ENCODE measurements at regions not wholly inside any gene's neighbourhood (a gene's known extent, or its start where the extent isn't known, plus 50 kb on each side); places are given as distances from the start of the nearest gene placed in this dataset.

DNA sequence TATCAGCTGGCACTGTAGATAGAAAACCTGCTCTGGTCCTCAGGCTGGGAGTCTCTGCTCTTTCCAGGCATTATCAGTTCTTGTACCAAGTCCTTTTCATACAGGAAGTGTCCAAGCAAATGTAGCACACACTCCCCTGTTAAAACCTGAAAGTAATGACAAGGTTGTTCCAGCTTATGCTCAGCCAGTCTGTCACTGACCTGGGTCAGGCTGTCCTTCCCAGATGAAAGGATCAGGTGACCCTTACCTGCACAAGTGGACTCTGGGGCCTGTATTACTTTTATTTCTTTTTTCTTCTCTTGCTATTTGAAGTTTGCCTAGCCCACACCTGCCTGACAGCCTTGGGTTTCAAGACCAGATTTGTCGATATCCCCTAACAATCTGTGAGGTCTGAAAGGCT, 156.3 kb upstream of the SESN3 start:
- no peak for DNase-seq (ENCODE audit: low spot score in 2 of 2, unreplicated experiment in 2 of 2)
- Mint-ChIP-seq H3K36me3 (no peaks in the 10 kb centered on the region), H3K4me3 (no peak overlapping the region), H3K4me1 (peaks cover 5% of the 10 kb centered on the region), H3K27ac (no peak overlapping the region), H3K27me3 (ENCODE audit: low read depth) (peaks cover 1% of the 10 kb centered on the region), H3K9me3 (peaks cover 4% of the 10 kb centered on the region)
- TF ChIP-seq, protein P1, sequence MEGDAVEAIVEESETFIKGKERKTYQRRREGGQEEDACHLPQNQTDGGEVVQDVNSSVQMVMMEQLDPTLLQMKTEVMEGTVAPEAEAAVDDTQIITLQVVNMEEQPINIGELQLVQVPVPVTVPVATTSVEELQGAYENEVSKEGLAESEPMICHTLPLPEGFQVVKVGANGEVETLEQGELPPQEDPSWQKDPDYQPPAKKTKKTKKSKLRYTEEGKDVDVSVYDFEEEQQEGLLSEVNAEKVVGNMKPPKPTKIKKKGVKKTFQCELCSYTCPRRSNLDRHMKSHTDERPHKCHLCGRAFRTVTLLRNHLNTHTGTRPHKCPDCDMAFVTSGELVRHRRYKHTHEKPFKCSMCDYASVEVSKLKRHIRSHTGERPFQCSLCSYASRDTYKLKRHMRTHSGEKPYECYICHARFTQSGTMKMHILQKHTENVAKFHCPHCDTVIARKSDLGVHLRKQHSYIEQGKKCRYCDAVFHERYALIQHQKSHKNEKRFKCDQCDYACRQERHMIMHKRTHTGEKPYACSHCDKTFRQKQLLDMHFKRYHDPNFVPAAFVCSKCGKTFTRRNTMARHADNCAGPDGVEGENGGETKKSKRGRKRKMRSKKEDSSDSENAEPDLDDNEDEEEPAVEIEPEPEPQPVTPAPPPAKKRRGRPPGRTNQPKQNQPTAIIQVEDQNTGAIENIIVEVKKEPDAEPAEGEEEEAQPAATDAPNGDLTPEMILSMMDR (IDR thresholded peaks at IDR 0.05; ENCODE audit: unreplicated experiment) = no peak

DNA sequence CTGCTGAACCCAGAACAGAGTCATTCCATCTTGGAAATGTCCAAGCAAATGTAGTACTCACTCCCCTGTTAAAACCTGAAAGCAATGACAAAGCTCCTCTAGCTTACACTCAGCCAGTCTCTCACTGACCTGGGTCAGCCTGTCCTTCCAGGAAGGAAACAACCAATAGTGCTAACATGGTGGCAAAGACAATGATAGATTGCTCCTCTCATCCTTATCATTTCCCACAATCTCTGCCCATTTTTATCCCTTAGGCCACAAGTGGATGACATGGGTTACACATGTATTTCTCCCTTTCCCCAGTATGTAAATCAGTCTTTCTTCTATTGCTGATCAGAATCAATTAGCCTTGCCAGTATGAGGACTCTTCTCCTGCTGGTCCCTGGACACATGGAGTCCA, 154.6 kb upstream of the SESN3 start:
- Mint-ChIP-seq H3K27ac (no peak overlapping the region), H3K4me3 (no peak overlapping the region), H3K36me3 (no peaks in the 10 kb centered on the region), H3K4me1 (peaks cover 5% of the 10 kb centered on the region), H3K9me3 (no peaks in the 10 kb centered on the region), H3K27me3 (ENCODE audit: low read depth) (peaks cover 1% of the 10 kb centered on the region)
- TF ChIP-seq, protein P1 (IDR thresholded peaks at IDR 0.05; ENCODE audit: unreplicated experiment) = no peak
- DNase-seq (ENCODE audit: low spot score in 2 of 2, unreplicated experiment in 2 of 2) = no peak

DNA sequence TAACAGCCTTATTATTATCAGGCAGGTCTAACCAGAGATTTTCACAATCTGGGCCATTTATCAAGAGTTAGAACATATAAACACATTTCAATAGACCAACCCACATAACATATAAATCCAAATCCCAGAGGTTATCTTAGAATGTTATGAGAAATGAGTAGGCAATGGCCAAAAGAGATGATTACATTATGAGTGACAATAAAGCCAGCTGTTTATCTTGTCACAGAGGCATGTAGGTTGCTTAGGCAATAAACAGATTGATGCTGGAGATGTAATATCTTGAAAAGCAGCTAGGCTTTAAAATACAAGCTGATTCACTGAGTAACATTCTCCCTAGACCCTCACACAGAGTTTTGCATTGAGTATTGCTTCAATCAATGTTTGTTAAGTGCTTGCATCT, 148.5 kb upstream of the SESN3 start:
- Mint-ChIP-seq H3K4me1 (peaks cover 9% of the 10 kb centered on the region), H3K27me3 (ENCODE audit: low read depth) (peaks cover 1% of the 10 kb centered on the region)

DNA sequence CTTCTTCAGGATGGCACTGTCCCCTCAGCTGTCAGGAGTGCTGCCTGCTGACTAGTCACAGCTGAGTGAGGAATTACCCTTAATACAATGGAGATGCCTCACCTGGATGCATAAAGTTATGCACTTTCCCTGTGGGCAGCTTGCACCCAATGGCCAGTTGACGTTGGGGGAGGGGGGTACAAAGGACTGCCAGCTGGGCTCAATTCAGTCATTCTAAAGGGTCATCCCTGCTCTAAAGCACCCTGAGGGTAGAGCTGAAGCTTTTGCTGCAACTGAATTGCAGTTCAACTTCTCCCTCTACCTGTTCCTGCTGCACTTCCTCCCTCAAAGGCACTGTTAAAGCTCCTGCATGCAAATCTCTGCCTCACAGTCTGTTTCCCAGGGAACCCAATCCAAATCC, 147.8 kb upstream of the SESN3 start:
- peaks cover 11% of the 10 kb centered on the region for H3K4me1 Mint-ChIP-seq
- H3K27ac Mint-ChIP-seq = no peak overlapping the region
- no peaks in the 10 kb centered on the region for H3K9me3 Mint-ChIP-seq
- TF ChIP-seq, protein P1 (IDR thresholded peaks at IDR 0.05; ENCODE audit: unreplicated experiment) = no peak
- peaks cover 1% of the 10 kb centered on the region for H3K27me3 Mint-ChIP-seq (ENCODE audit: low read depth)
- no peak for DNase-seq (ENCODE audit: low spot score in 2 of 2, unreplicated experiment in 2 of 2)
- no peaks in the 10 kb centered on the region for H3K36me3 Mint-ChIP-seq
- no peak overlapping the region for H3K4me3 Mint-ChIP-seq

More for the DNA sequence above, 148.5 kb upstream of the SESN3 start:
- TF ChIP-seq, protein P1 (IDR thresholded peaks at IDR 0.05; ENCODE audit: unreplicated experiment) = no peak
- Mint-ChIP-seq H3K36me3 (no peaks in the 10 kb centered on the region), H3K27ac (no peak overlapping the region), H3K4me3 (no peak overlapping the region), H3K9me3 (no peaks in the 10 kb centered on the region)
- no peak for DNase-seq (ENCODE audit: low spot score in 2 of 2, unreplicated experiment in 2 of 2)

DNA sequence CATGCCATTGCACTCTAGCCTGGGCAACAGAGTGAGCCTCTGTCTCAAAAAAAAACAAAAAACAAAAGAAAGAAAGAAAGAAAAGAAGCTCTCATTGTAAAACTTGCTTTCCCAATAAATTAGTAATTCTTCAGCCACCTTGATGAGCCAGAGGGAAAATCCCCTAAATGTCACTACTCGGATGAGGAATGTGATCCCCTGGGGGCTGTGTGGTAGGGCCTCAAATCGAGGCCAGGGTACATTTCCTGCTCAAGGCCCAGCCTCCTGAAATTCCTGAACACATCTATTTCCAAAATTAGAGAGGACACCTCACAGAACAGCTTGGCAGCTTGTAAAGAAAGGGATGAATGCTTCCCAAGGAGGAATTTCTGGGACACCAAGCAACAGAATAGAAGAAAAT, 147.1 kb upstream of the SESN3 start:
- H3K4me1 Mint-ChIP-seq = peaks cover 12% of the 10 kb centered on the region
- no peaks in the 10 kb centered on the region for H3K27me3 Mint-ChIP-seq (ENCODE audit: low read depth)
- TF ChIP-seq, protein P1 (IDR thresholded peaks at IDR 0.05; ENCODE audit: unreplicated experiment) = no peak
- DNase-seq (ENCODE audit: low spot score in 2 of 2, unreplicated experiment in 2 of 2) = no peak
- H3K36me3 Mint-ChIP-seq = no peaks in the 10 kb centered on the region
- no peak overlapping the region for H3K4me3 Mint-ChIP-seq
- H3K27ac Mint-ChIP-seq = no peak overlapping the region
- no peaks in the 10 kb centered on the region for H3K9me3 Mint-ChIP-seq

DNA sequence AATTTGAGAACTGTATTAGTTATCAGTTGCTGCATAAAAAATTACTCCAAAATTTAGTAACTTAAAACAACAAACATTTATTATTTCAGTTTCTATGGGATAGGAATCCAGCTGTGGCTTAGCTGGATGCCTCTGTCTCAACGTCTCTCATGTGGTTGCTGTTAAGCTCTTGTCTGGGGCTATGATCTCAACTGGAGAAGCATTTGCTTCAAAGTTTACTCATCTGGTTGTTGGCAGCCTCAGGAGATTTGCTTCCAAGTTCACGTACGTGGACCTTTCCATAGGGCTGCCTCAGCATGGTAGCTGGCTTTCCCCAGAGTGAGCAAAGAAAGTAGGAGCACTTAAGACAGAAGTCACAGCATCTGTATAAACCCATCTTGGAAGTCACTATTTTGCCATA, 144.9 kb upstream of the SESN3 start:
- H3K4me1 Mint-ChIP-seq = peaks cover 20% of the 10 kb centered on the region
- no peaks in the 10 kb centered on the region for H3K36me3 Mint-ChIP-seq
- DNase-seq (ENCODE audit: low spot score in 2 of 2, unreplicated experiment in 2 of 2) = no peak
- H3K27ac Mint-ChIP-seq = peak overlapping the region; percentile 30
- no peaks in the 10 kb centered on the region for H3K27me3 Mint-ChIP-seq (ENCODE audit: low read depth)
- no peaks in the 10 kb centered on the region for H3K9me3 Mint-ChIP-seq
- H3K4me3 Mint-ChIP-seq = no peak overlapping the region
- TF ChIP-seq, protein P1 (IDR thresholded peaks at IDR 0.05; ENCODE audit: unreplicated experiment) = no peak
